ENCODE measurements at regions not wholly inside any gene's neighbourhood (a gene's known extent, or its start where the extent isn't known, plus 50 kb on each side); places are given as distances from the start of the nearest gene placed in this dataset.

GRCh38 chr5:175808711-175809110 lies 62.7 kb upstream of the CPLX2 start:
- DNase-seq = no peak

GRCh38 chr5:175809531-175810121 lies 61.8 kb upstream of the CPLX2 start:
- DNase-seq = no peak

GRCh38 chr5:175810457-175810856 lies 60.9 kb upstream of the CPLX2 start:
- DNase-seq = no peak

- no peak for DNase-seq
These were observed 59.8 kb upstream of the CPLX2 start for GRCh38 chr5:175811589-175811988.

- no peak for DNase-seq
These were observed 57.3 kb upstream of the CPLX2 start for GRCh38 chr5:175813943-175814630.

- no peak for DNase-seq
These were observed 56.7 kb upstream of the CPLX2 start for GRCh38 chr5:175814691-175815090.

- DNase-seq = no peak
These were observed 56.1 kb upstream of the CPLX2 start for GRCh38 chr5:175815126-175815913.

GRCh38 chr5:175816348-175816747 lies 55.0 kb upstream of the CPLX2 start:
- no peak for DNase-seq

GRCh38 chr5:175819090-175819425 lies 52.3 kb upstream of the CPLX2 start:
- DNase-seq = no peak

- no peak for DNase-seq
These were observed 51.1 kb upstream of the CPLX2 start for GRCh38 chr5:175820230-175820629.
